ENCODE measurements at regions not wholly inside any gene's neighbourhood (a gene's known extent, or its start where the extent isn't known, plus 50 kb on each side); places are given as distances from the start of the nearest gene placed in this dataset.

GRCh38 chr22:49210606-49211005 lies 617.1 kb downstream of the BRD1 start:
- Histone ChIP-seq H3K27me3 (replicated peaks in 1 of 4; ENCODE audit: control extremely low read depth in 1 of 4, control insufficient read depth in 3 of 4, insufficient read depth in 4 of 4, low read length in 3 of 4) (no peaks in the 10 kb centered on the region), H2AFZ (ENCODE audit: insufficient read depth, low read depth, low read length, poor library complexity, severe bottlenecking) (no peak overlapping the region), H3K9ac (ENCODE audit: low read length) (no peak overlapping the region), H3K36me3 (replicated peaks in 1 of 2; ENCODE audit: control extremely low read depth in 1 of 2, control insufficient read depth in 1 of 2, extremely low read depth in 1 of 2, insufficient read depth in 2 of 2, low read length in 1 of 2) (no peaks in the 10 kb centered on the region), H3K27ac (ENCODE audit: low read length in 2 of 2) (no peak overlapping the region), H4K20me1 (ENCODE audit: control insufficient read depth, insufficient read depth, low read length, poor library complexity, severe bottlenecking) (no peaks in the 10 kb centered on the region), H3K4me3 (ENCODE audit: control extremely low read depth in 1 of 5, extremely low read depth in 1 of 5, insufficient read depth in 1 of 5, low read depth in 2 of 5, low read length in 4 of 5) (no peak overlapping the region), H3K4me2 (replicated peaks; ENCODE audit: low read depth, low read length, poor library complexity, severe bottlenecking) (no peak overlapping the region), H3K79me2 (ENCODE audit: control insufficient read depth, insufficient read depth, low read length) (no peaks in the 10 kb centered on the region), H3K4me1 (ENCODE audit: control insufficient read depth in 2 of 2, insufficient read depth in 2 of 2, low read length in 2 of 2) (no peaks in the 10 kb centered on the region), H3K9me3 (ENCODE audit: control extremely low read depth in 1 of 3, control insufficient read depth in 2 of 3, insufficient read depth in 1 of 3, low read length in 2 of 3) (peaks cover 0 to 23% (median 0%) of the 10 kb centered on the region in 3 donors)
- ChIA-PET CTCF (no interaction called here), POLR2A (no interaction called here)
- TF ChIP-seq EZH2 (IDR thresholded peaks at IDR 0.05; ENCODE audit: borderline replicate concordance, insufficient read depth, low read depth, low read length, poor library complexity, severe bottlenecking) = no peak
- TF ChIP-seq, protein P1, sequence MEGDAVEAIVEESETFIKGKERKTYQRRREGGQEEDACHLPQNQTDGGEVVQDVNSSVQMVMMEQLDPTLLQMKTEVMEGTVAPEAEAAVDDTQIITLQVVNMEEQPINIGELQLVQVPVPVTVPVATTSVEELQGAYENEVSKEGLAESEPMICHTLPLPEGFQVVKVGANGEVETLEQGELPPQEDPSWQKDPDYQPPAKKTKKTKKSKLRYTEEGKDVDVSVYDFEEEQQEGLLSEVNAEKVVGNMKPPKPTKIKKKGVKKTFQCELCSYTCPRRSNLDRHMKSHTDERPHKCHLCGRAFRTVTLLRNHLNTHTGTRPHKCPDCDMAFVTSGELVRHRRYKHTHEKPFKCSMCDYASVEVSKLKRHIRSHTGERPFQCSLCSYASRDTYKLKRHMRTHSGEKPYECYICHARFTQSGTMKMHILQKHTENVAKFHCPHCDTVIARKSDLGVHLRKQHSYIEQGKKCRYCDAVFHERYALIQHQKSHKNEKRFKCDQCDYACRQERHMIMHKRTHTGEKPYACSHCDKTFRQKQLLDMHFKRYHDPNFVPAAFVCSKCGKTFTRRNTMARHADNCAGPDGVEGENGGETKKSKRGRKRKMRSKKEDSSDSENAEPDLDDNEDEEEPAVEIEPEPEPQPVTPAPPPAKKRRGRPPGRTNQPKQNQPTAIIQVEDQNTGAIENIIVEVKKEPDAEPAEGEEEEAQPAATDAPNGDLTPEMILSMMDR (IDR thresholded peaks at IDR 0.05) = no peak
- Mint-ChIP-seq H3K27me3 (no peaks in the 10 kb centered on the region), H3K4me1 (no peaks in the 10 kb centered on the region), H3K9me3 (ENCODE audit: insufficient read depth) (no peaks in the 10 kb centered on the region), H3K27ac (no peak overlapping the region), H3K4me3 (no peak overlapping the region)
- WGBS (ENCODE audit: insufficient coverage) = 88% methylated on average over 4 of the region's 6 CpGs
- ATAC-seq (ENCODE audit: low read depth) (no peak), DNase-seq (no peak)
- intact Hi-C loops (cut with micrococcal nuclease) = no loop called here

DNA sequence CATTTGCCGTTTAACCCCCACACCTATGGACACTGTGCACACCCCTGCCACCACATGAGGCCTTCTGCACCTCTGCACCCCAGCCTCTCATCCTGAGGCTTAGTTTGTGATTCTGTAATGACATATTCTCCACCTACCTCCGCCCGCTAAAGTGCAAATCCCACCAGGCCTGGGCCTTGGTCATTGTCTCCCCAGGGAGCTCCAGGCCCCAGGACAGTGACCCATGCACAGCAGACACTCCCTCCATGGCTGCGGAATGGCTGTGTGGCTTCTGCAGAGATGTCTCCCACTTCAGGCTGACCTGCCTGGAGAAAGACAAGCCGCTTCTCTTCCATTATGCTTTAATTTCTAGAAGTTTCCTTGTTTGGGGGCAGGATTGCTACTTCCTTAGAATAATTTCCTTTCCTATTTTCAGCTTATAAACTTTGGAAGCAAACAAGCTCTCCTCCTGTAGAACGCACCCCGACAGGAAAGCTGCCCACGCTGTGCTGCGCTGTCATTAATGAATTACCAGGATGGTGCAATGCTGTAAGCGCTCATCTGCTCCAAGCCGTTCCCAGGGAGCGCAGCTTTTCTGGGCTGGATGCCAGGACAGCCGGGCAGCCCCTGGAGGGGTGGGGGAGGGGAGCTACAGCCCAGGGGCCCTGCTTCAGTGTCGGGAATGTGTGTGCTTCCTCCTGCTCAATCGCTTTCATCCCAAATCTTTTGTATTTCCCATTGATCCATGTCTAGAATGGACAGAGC lies 618.0 kb downstream of the BRD1 start:
- DNase-seq = no peak
- no peaks in the 10 kb centered on the region for H3K4me1 Mint-ChIP-seq
- H3K9ac ChIP-seq (ENCODE audit: low read length) = no peak overlapping the region
- ChIA-PET CTCF (no interaction called here), POLR2A (no interaction called here)
- no peak overlapping the region for H3K4me3 ChIP-seq (ENCODE audit: control extremely low read depth in 1 of 5, extremely low read depth in 1 of 5, insufficient read depth in 1 of 5, low read depth in 2 of 5, low read length in 4 of 5)
- intact Hi-C loops (cut with micrococcal nuclease) = no loop called here
- peaks cover 0 to 16% (median 0%) of the 10 kb centered on the region in 3 donors for H3K9me3 ChIP-seq (ENCODE audit: control extremely low read depth in 1 of 3, control insufficient read depth in 2 of 3, insufficient read depth in 1 of 3, low read length in 2 of 3)
- no peaks in the 10 kb centered on the region for H3K27me3 Mint-ChIP-seq
- no peak overlapping the region for H3K4me3 Mint-ChIP-seq
- H3K4me1 ChIP-seq (ENCODE audit: control insufficient read depth in 2 of 2, insufficient read depth in 2 of 2, low read length in 2 of 2) = no peaks in the 10 kb centered on the region
- no peak overlapping the region for H3K27ac Mint-ChIP-seq
- no peaks in the 10 kb centered on the region for H3K9me3 Mint-ChIP-seq (ENCODE audit: insufficient read depth)
- no peaks in the 10 kb centered on the region for H3K79me2 ChIP-seq (ENCODE audit: control insufficient read depth, insufficient read depth, low read length)
- H2AFZ ChIP-seq (ENCODE audit: insufficient read depth, low read depth, low read length, poor library complexity, severe bottlenecking) = no peak overlapping the region
- no peaks in the 10 kb centered on the region for H3K36me3 ChIP-seq (replicated peaks in 1 of 2; ENCODE audit: control extremely low read depth in 1 of 2, control insufficient read depth in 1 of 2, extremely low read depth in 1 of 2, insufficient read depth in 2 of 2, low read length in 1 of 2)
- no peak overlapping the region for H3K4me2 ChIP-seq (replicated peaks; ENCODE audit: low read depth, low read length, poor library complexity, severe bottlenecking)
- TF ChIP-seq, protein P1 (IDR thresholded peaks at IDR 0.05) = no peak
- TF ChIP-seq EZH2 (IDR thresholded peaks at IDR 0.05; ENCODE audit: borderline replicate concordance, insufficient read depth, low read depth, low read length, poor library complexity, severe bottlenecking) = no peak
- no peak for ATAC-seq (ENCODE audit: low read depth)
- 90% methylated on average over 11 of the region's 15 CpGs for WGBS (ENCODE audit: insufficient coverage)
- no peaks in the 10 kb centered on the region for H4K20me1 ChIP-seq (ENCODE audit: control insufficient read depth, insufficient read depth, low read length, poor library complexity, severe bottlenecking)
- no peaks in the 10 kb centered on the region for H3K27me3 ChIP-seq (replicated peaks in 1 of 4; ENCODE audit: control extremely low read depth in 1 of 4, control insufficient read depth in 3 of 4, insufficient read depth in 4 of 4, low read length in 3 of 4)
- H3K27ac ChIP-seq (ENCODE audit: low read length in 2 of 2) = no peak overlapping the region
